K562 (cell line): ENCODE measurements at regions not wholly inside any gene's neighbourhood (a gene's known extent, or its start where the extent isn't known, plus 50 kb on each side); places are given as distances from the start of the nearest gene placed in this dataset.
A peak's percentile ranks its signal among the peaks of the same experiment; 100 is the strongest.

Source experiments
- DMBX1 ChIP-seq: fragments of 250-450 bp; sonication (Bioruptor Pico); IDR thresholded peaks from 2 replicates; pipeline ENCODE4 v1.8.0; 2022; ENCODE audit warnings: inconsistent platforms, mild to moderate bottlenecking, moderate library complexity, borderline replicate concordance
- ETV1 ChIP-seq: fragments of 450-650 bp; conservative IDR thresholded peaks from 2 replicates; pipeline ENCODE4 v1.6.1; 2016; ENCODE audit warnings: missing genetic modification characterization, control low read depth, low read depth, missing compliant biosample characterization
- ILF3 ChIP-seq: fragments of 450-650 bp; IDR thresholded peaks from 2 replicates; pipeline ENCODE4 v1.6.1; 2018; ENCODE audit warnings: antibody characterized with exemption, mild to moderate bottlenecking, moderate library complexity, borderline replicate concordance
- LARP7 ChIP-seq: fragments of 450-650 bp; IDR thresholded peaks from 2 replicates; pipeline ENCODE4 v1.6.1; 2016
- MECOM ChIP-seq: fragments of 250-450 bp; sonication (Bioruptor Pico); IDR thresholded peaks from 2 replicates; pipeline ENCODE4 v1.8.0; 2022; ENCODE audit warnings: inconsistent platforms
- MEF2A ChIP-seq: IDR thresholded peaks from 2 replicates; pipeline ENCODE4 v1.6.1; 2011; ENCODE audit warnings: low read depth, mild to moderate bottlenecking, low read length, moderate library complexity; ENCODE audit not compliant: control insufficient read depth
- MYBL2 ChIP-seq, 2 experiments: fragments of 450-650 bp in 1 of 2; sonication (generic) in 1 of 2; formaldehyde crosslinking in 1 of 2; IDR thresholded peaks; 2 replicates each; pipeline versions ENCODE4 v1.6.1 to v1.8.1; 2017 to 2022; ENCODE audit warnings: borderline replicate concordance in 1 of 2, inconsistent platforms in 1 of 2, low read depth in 1 of 2, mild to moderate bottlenecking in 1 of 2, missing genetic modification reagents in 1 of 2, moderate library complexity in 1 of 2
- RBM14 ChIP-seq: fragments of 200-400 bp; formaldehyde crosslinking; IDR thresholded peaks from 2 replicates; pipeline ENCODE4 v1.6.1; 2018; ENCODE audit warnings: low read depth, mild to moderate bottlenecking, low read length, moderate library complexity, borderline replicate concordance; ENCODE audit not compliant: insufficient read depth
- SNIP1 ChIP-seq: fragments of 450-650 bp; IDR thresholded peaks from 2 replicates; pipeline ENCODE4 v1.7.1; 2017; ENCODE audit warnings: low read depth, mild to moderate bottlenecking
- SREBF1 ChIP-seq: fragments of 150-350 bp; IDR thresholded peaks from 2 replicates; pipeline ENCODE4 v1.6.1; 2014; ENCODE audit warnings: antibody characterized with exemption, low read depth, low read length, borderline replicate concordance
- SRF ChIP-seq, 2 experiments: fragments of 250-450, 450-650 bp in 1 of 2; sonication (Bioruptor Pico) in 1 of 2; sonication (generic) in 1 of 2; formaldehyde crosslinking; IDR thresholded peaks; 2 replicates each; pipeline versions ENCODE4 v1.5.0 to v1.5.1; 2020 to 2022; ENCODE audit warnings: mild to moderate bottlenecking in 1 of 2, missing genetic modification reagents in 1 of 2
- TEAD1 ChIP-seq, 2 experiments: fragments of 450-650 bp in 1 of 2; sonication (generic) in 1 of 2; formaldehyde crosslinking; IDR thresholded peaks; 2 replicates each; pipeline versions ENCODE4 v1.4.0 to v1.8.0; 2020 to 2022; ENCODE audit warnings: mild to moderate bottlenecking in 2 of 2, missing genetic modification reagents in 1 of 2
- ZNF143 ChIP-seq: sonication (generic); formaldehyde crosslinking; IDR thresholded peaks from 2 replicates; pipeline ENCODE4 v1.9.0; 2022; ENCODE audit warnings: mild to moderate bottlenecking, missing genetic modification reagents
- ZNF551 ChIP-seq: fragments of 250-450 bp; sonication (Bioruptor Pico); IDR thresholded peaks from 2 replicates; pipeline ENCODE4 v1.5.0; 2021; ENCODE audit warnings: mild to moderate bottlenecking, moderate library complexity
- TF ChIP-seq, protein P1 (sequence below), 2 experiments: IDR thresholded peaks in 1 of 2; conservative IDR thresholded peaks in 1 of 2; 2 replicates each; pipeline ENCODE4 v1.6.1; 2016; ENCODE audit warnings: low read depth in 2 of 2, mild to moderate bottlenecking in 1 of 2, missing compliant biosample characterization in 1 of 2, missing genetic modification characterization in 1 of 2, moderate library complexity in 1 of 2
- TF ChIP-seq, protein P2 (sequence below): fragments of 450-650 bp; formaldehyde crosslinking; IDR thresholded peaks from 2 replicates; pipeline ENCODE4 v1.4.0; 2022; ENCODE audit warnings: missing genetic modification characterization
- TF ChIP-seq, protein P3 (sequence below): fragments of 450-650 bp; IDR thresholded peaks from 2 replicates; pipeline ENCODE4 v1.7.0; 2016; ENCODE audit warnings: borderline replicate concordance
- TF ChIP-seq, protein P4 (sequence below): fragments of 200-800 bp; sonication (Bioruptor generic); IDR thresholded peaks from 2 replicates; pipeline ENCODE4 v1.6.1; 2017; ENCODE audit warnings: missing genetic modification characterization, missing compliant biosample characterization
- TF ChIP-seq, protein P5 (sequence below): fragments of 250-450 bp; sonication (Bioruptor Pico); IDR thresholded peaks from 2 replicates; pipeline ENCODE4 v1.5.0; 2021

DNA sequence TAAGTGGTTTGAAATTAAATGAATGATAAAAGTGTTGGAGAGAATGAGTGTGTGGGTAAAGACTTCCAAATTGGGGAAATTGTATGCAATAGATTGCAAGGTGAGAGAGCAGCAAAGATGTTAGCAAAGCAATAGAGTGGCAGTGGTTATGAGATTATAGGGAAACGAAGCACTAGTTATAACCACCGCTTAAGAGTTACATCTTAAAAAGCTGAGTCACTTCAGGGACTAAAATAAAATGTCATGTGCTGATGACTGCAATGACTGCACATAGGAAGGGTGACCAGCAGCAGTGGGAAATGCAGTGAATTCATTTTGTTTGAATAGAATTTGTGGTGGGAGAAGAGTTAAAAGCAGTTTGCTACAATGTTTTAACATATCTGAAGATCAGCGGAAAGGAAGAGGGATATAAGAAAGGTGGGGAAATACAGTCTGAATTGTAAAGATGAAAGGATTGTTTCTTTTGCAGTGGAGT, 127.3 kb downstream of the RAP2B start (continued):
- no peak for TF ChIP-seq MYBL2 (IDR thresholded peaks at IDR 0.05; ENCODE audit: low read depth)
- no peak for TF ChIP-seq MYBL2 (CRISPR knock-in tag; IDR thresholded peaks at IDR 0.05; ENCODE audit: borderline replicate concordance)
- TF ChIP-seq TEAD1 (CRISPR knock-in tag; IDR thresholded peaks at IDR 0.05) = 0 out of 4 replicates have a peak, but pooled peaks of 1 of the 2 experiments have one; percentile 56
- TF ChIP-seq, protein P1, sequence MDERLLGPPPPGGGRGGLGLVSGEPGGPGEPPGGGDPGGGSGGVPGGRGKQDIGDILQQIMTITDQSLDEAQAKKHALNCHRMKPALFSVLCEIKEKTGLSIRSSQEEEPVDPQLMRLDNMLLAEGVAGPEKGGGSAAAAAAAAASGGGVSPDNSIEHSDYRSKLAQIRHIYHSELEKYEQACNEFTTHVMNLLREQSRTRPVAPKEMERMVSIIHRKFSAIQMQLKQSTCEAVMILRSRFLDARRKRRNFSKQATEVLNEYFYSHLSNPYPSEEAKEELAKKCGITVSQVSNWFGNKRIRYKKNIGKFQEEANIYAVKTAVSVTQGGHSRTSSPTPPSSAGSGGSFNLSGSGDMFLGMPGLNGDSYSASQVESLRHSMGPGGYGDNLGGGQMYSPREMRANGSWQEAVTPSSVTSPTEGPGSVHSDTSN (CRISPR knock-in tag; IDR thresholded peaks at IDR 0.05; ENCODE audit: low read depth) = no peak
- TF ChIP-seq, protein P1 (tag; conservative IDR thresholded peaks at IDR 0.05; ENCODE audit: low read depth) = 0 out of 2 replicates have a peak, but pooled peaks have one; percentile 29
- TF ChIP-seq, protein P2, sequence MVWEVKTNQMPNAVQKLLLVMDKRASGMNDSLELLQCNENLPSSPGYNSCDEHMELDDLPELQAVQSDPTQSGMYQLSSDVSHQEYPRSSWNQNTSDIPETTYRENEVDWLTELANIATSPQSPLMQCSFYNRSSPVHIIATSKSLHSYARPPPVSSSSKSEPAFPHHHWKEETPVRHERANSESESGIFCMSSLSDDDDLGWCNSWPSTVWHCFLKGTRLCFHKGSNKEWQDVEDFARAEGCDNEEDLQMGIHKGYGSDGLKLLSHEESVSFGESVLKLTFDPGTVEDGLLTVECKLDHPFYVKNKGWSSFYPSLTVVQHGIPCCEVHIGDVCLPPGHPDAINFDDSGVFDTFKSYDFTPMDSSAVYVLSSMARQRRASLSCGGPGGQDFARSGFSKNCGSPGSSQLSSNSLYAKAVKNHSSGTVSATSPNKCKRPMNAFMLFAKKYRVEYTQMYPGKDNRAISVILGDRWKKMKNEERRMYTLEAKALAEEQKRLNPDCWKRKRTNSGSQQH (CRISPR knock-in tag) = no peak
- TF ChIP-seq, protein P3, sequence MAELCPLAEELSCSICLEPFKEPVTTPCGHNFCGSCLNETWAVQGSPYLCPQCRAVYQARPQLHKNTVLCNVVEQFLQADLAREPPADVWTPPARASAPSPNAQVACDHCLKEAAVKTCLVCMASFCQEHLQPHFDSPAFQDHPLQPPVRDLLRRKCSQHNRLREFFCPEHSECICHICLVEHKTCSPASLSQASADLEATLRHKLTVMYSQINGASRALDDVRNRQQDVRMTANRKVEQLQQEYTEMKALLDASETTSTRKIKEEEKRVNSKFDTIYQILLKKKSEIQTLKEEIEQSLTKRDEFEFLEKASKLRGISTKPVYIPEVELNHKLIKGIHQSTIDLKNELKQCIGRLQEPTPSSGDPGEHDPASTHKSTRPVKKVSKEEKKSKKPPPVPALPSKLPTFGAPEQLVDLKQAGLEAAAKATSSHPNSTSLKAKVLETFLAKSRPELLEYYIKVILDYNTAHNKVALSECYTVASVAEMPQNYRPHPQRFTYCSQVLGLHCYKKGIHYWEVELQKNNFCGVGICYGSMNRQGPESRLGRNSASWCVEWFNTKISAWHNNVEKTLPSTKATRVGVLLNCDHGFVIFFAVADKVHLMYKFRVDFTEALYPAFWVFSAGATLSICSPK = no peak
- no peak for TF ChIP-seq ZNF551 (CRISPR knock-in tag)
- peak; percentile 3; the same call in 1 of the 2 replicates for TF ChIP-seq MECOM (CRISPR knock-in tag)
- TF ChIP-seq, protein P4, sequence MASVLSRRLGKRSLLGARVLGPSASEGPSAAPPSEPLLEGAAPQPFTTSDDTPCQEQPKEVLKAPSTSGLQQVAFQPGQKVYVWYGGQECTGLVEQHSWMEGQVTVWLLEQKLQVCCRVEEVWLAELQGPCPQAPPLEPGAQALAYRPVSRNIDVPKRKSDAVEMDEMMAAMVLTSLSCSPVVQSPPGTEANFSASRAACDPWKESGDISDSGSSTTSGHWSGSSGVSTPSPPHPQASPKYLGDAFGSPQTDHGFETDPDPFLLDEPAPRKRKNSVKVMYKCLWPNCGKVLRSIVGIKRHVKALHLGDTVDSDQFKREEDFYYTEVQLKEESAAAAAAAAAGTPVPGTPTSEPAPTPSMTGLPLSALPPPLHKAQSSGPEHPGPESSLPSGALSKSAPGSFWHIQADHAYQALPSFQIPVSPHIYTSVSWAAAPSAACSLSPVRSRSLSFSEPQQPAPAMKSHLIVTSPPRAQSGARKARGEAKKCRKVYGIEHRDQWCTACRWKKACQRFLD (CRISPR knock-in tag) = no peak
- TF ChIP-seq DMBX1 (CRISPR knock-in tag) = peak; percentile 64; the same call in 1 of the 2 replicates
- TF ChIP-seq SREBF1 = no peak
- no peak for TF ChIP-seq LARP7
- TF ChIP-seq SNIP1 = no peak
- TF ChIP-seq ETV1 = no peak
- no peak for TF ChIP-seq ZNF143 (CRISPR knock-in tag)
- TF ChIP-seq, protein P5, sequence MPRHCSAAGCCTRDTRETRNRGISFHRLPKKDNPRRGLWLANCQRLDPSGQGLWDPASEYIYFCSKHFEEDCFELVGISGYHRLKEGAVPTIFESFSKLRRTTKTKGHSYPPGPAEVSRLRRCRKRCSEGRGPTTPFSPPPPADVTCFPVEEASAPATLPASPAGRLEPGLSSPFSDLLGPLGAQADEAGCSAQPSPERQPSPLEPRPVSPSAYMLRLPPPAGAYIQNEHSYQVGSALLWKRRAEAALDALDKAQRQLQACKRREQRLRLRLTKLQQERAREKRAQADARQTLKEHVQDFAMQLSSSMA (CRISPR knock-in tag) = no peak
- no peak for TF ChIP-seq RBM14
- no peak for TF ChIP-seq ILF3
- no peak for TF ChIP-seq SRF (CRISPR knock-in tag; IDR thresholded peaks at IDR 0.05)
- TF ChIP-seq MEF2A = peak; percentile 87
